Activated CD8-positive, alpha-beta memory T cell treated with anti-CD3 and anti-CD28 coated beads, Interleukin-2, amount 10 ng/mL, durations not matched to agents 7 days and 5 days (primary cell): ENCODE measurements at regions not wholly inside any gene's neighbourhood (a gene's known extent, or its start where the extent isn't known, plus 50 kb on each side); places are given as distances from the start of the nearest gene placed in this dataset.

Source experiments
- ATAC-seq: fragments of 150-1000 bp; cut with Tn5 transposase; one replicate; pipeline ENCODE4 v1.10.0; 2021; ENCODE audit warnings: moderate library complexity
- CTCF ChIA-PET: fragments of 350-600 bp; sonication (Branson Sonifier 250); formaldehyde crosslinking; loops from one replicate; lab custom pipeline; 2021; ENCODE audit warnings: antibody characterized with exemption; lab: Charles Lee
- DNase-seq: peaks from one replicate; pipeline ENCODE4 v3.0.0-alpha.2; 2020
- H3K27ac Mint-ChIP-seq: one replicate; pipeline ENCODE4 v1.8.0; 2021; ENCODE audit warnings: mild to moderate bottlenecking, mixed read lengths
- H3K27me3 Mint-ChIP-seq: one replicate; pipeline ENCODE4 v1.8.0; 2021; ENCODE audit warnings: mixed read lengths
- H3K36me3 Mint-ChIP-seq: one replicate; pipeline ENCODE4 v1.8.0; 2021; ENCODE audit warnings: mild to moderate bottlenecking, mixed read lengths
- H3K4me1 Mint-ChIP-seq: one replicate; pipeline ENCODE4 v1.8.0; 2021; ENCODE audit warnings: mixed read lengths
- H3K4me3 Mint-ChIP-seq: one replicate; pipeline ENCODE4 v1.8.0; 2021; ENCODE audit warnings: mild to moderate bottlenecking, moderate library complexity, mixed read lengths
- H3K9me3 Mint-ChIP-seq: one replicate; pipeline ENCODE4 v1.8.0; 2022; ENCODE audit warnings: low read depth, mixed read lengths

- Mint-ChIP-seq H3K4me3 (no peak overlapping the region), H3K9me3 (no peaks in the 10 kb centered on the region), H3K27me3 (peaks cover 12% of the 10 kb centered on the region), H3K36me3 (no peaks in the 10 kb centered on the region), H3K27ac (no peak overlapping the region), H3K4me1 (no peaks in the 10 kb centered on the region)
- ATAC-seq: no peak
- DNase-seq: no peak
- CTCF ChIA-PET: interaction anchor here (1.0 kb wide), 1 partner anchor 241 kb away, joined by 4 read pairs; no protein-coding TSS in a partner anchor
These were observed 84.9 kb upstream of the SHB start for GRCh38 chr9:38153910-38154291.

- no peaks in the 10 kb centered on the region for H3K36me3 Mint-ChIP-seq
- CTCF ChIA-PET: interaction anchor here (1.0 kb wide), 1 partner anchor 241 kb away, joined by 4 read pairs; no protein-coding TSS in a partner anchor
These were observed 84.3 kb upstream of the SHB start for GRCh38 chr9:38153152-38153909.

DNA sequence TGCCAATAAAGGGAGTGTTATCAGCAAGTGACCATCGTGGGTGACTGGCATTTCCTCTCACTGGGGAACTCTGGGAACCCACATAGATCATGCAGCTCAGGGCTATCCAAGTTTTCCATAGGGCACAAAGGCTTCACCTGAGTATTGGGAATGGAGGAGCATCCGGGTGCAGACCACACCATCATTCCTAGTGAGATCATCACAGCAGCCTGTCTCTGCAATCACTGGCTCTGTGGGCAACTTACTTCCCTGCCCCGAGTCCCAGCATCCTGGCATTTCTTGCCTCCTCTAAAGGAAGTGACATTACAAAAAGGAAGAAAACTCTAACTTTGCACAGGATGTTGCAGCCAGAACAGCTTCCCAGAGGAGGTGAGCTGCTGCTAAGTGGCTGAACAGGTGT is 80.6 kb upstream of the SHB start:
- Mint-ChIP-seq H3K27ac (no peak overlapping the region), H3K36me3 (no peaks in the 10 kb centered on the region), H3K4me1 (no peaks in the 10 kb centered on the region), H3K27me3 (peaks cover 12% of the 10 kb centered on the region), H3K4me3 (no peak overlapping the region), H3K9me3 (no peaks in the 10 kb centered on the region)
- CTCF ChIA-PET: no interaction called here
- no peak for ATAC-seq
- DNase-seq: no peak

More at GRCh38 chr9:38153152-38153909, 84.3 kb upstream of the SHB start:
- H3K4me3 Mint-ChIP-seq: no peak overlapping the region
- ATAC-seq: no peak
- no peaks in the 10 kb centered on the region for H3K4me1 Mint-ChIP-seq
- DNase-seq: no peak
- H3K27me3 Mint-ChIP-seq: peaks cover 12% of the 10 kb centered on the region
- no peak overlapping the region for H3K27ac Mint-ChIP-seq
- H3K9me3 Mint-ChIP-seq: no peaks in the 10 kb centered on the region

- no peak overlapping the region for H3K27ac Mint-ChIP-seq
- CTCF ChIA-PET: no interaction called here
- no peaks in the 10 kb centered on the region for H3K36me3 Mint-ChIP-seq
These were observed 77.8 kb upstream of the SHB start for GRCh38 chr9:38146844-38147243.

DNA sequence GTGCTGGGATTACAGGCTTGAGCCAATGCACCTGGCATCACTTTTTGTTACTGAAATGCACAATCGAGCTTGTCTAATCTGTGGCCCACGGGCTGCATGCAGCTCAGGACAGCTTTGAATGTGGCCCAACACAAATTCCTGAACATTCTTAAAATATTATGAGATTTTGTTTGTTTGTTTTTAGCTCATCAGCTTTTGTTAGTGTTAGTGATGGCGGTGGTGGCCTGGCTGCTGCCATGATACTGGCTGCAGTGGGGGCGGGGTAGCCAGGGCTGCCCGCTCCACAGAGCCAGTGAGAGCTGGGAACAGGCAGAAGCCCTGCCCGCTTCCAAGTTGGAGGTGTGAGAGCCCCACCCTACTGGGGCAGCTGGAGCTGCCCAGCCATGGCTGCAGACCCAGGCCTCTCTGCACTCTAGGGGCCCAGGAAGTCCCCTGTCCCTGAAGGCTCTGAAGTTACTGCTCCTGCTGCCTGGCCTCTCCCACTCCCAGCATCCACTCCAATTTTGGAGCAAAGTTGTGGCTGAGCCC is 76.6 kb upstream of the SHB start:
- CTCF ChIA-PET: no interaction called here
- DNase-seq (no peak), ATAC-seq (no peak)
- no peak overlapping the region for H3K4me3 Mint-ChIP-seq
- no peaks in the 10 kb centered on the region for H3K4me1 Mint-ChIP-seq
- no peak overlapping the region for H3K27ac Mint-ChIP-seq
- H3K27me3 Mint-ChIP-seq: peaks cover 33% of the 10 kb centered on the region
- H3K36me3 Mint-ChIP-seq: no peaks in the 10 kb centered on the region
- no peaks in the 10 kb centered on the region for H3K9me3 Mint-ChIP-seq

More at GRCh38 chr9:38146844-38147243, 77.8 kb upstream of the SHB start:
- Mint-ChIP-seq H3K27me3 (peaks cover 27% of the 10 kb centered on the region), H3K9me3 (no peaks in the 10 kb centered on the region), H3K4me1 (no peaks in the 10 kb centered on the region), H3K4me3 (no peak overlapping the region)
- no peak for ATAC-seq
- DNase-seq: no peak

GRCh38 chr9:38144421-38144820 is 75.4 kb upstream of the SHB start:
- DNase-seq: no peak
- H3K9me3 Mint-ChIP-seq: no peaks in the 10 kb centered on the region
- no peaks in the 10 kb centered on the region for H3K36me3 Mint-ChIP-seq
- no peak for ATAC-seq
- no peak overlapping the region for H3K4me3 Mint-ChIP-seq
- no peaks in the 10 kb centered on the region for H3K4me1 Mint-ChIP-seq
- H3K27ac Mint-ChIP-seq: no peak overlapping the region
- CTCF ChIA-PET: no interaction called here
- H3K27me3 Mint-ChIP-seq: peaks cover 32% of the 10 kb centered on the region

DNA sequence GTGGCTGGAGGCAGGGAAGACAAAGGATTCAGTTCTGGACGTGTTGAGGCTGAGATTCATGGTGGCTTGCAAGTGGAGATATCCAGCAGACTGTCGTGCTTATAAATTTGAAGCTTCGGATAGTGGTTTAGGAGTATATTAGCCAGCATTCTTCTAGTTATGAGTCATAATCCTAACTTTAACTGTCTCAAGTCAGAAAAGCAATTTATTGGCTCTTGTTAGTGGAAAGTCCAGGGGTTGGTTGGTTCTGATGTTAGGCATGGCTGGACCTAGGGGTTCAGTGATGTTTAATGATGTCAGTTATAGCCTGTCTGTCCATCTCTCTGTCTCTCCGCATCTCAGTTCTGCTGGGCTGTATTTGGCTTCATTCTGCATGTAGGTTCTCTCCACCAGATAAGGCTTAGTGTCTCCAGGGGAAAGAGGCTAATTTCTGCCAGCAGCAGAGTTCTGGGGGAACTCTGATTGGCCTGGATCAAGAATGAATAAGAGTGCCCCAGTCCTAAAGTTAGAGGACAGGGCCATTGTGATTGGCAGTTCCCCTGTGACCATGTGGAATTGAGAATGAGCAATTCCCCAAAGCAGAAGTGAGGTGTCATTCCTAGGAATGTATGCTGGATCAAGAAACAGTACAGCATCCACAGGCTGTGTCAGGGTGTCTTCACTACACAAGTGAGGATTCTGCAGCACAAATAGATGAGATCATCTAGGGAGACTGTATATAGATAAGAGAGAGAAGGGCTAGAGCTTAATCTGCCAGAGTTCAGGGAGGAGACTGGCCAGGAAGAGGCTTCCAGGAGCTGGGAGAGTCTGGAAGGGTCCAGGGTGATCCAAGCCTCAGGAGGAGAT is 72.9 kb upstream of the SHB start:
- H3K36me3 Mint-ChIP-seq: no peaks in the 10 kb centered on the region
- no peak overlapping the region for H3K27ac Mint-ChIP-seq
- DNase-seq (no peak), ATAC-seq (no peak)
- CTCF ChIA-PET: no interaction called here
- H3K9me3 Mint-ChIP-seq: no peaks in the 10 kb centered on the region
- H3K4me3 Mint-ChIP-seq: no peak overlapping the region
- H3K27me3 Mint-ChIP-seq: peaks cover 49% of the 10 kb centered on the region
- H3K4me1 Mint-ChIP-seq: no peaks in the 10 kb centered on the region

DNA sequence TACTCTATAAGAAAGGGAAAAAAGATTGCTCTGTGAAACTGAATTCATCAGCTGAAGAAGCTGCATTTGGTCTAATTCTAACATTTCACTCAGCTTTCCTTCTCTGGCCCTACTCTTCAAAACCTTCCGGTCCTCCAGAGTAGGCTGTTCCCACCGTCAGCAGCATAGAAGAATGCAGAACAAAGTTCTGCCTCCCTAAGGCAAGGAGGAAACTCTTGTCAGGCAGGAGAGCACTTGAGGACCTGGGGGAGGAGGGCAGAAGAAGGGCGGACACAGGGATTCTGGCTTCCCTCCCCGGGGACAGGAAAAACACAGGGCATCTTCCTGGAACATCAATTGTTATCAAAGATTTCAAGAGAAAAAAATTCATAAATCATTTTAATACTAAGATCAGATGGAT is 69.2 kb upstream of the SHB start:
- Mint-ChIP-seq H3K4me1 (no peaks in the 10 kb centered on the region), H3K27ac (no peak overlapping the region), H3K36me3 (no peaks in the 10 kb centered on the region), H3K9me3 (no peaks in the 10 kb centered on the region), H3K27me3 (peaks cover 46% of the 10 kb centered on the region), H3K4me3 (no peak overlapping the region)
- CTCF ChIA-PET: no interaction called here
- DNase-seq (no peak), ATAC-seq (no peak)

DNA sequence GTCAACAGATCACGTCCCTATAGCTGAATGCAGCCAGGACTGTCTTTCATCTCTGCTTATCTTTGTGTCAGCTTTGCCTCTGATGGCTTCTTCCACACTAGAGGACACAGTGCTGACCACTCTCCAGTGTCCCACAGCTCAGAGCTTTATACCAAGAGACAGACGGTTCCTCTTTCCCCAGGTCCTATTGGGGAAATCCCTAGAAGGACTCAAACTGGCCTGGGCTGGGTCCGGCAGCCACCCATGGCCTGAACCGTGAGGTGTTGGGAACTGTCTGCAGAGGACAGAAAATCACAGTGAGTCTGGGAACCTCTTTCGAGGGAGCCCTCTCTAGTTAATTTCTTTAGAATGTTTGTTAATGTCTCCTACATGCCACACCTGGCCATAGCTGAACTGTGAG is 68.3 kb upstream of the SHB start:
- Mint-ChIP-seq H3K9me3 (no peaks in the 10 kb centered on the region), H3K4me3 (no peak overlapping the region), H3K4me1 (no peaks in the 10 kb centered on the region), H3K36me3 (no peaks in the 10 kb centered on the region), H3K27me3 (peaks cover 44% of the 10 kb centered on the region), H3K27ac (no peak overlapping the region)
- CTCF ChIA-PET: interaction anchor here (0.9 kb wide), 1 partner anchor 49 kb away, joined by 3 read pairs; no protein-coding TSS in a partner anchor
- ATAC-seq (no peak), DNase-seq (no peak)

DNA sequence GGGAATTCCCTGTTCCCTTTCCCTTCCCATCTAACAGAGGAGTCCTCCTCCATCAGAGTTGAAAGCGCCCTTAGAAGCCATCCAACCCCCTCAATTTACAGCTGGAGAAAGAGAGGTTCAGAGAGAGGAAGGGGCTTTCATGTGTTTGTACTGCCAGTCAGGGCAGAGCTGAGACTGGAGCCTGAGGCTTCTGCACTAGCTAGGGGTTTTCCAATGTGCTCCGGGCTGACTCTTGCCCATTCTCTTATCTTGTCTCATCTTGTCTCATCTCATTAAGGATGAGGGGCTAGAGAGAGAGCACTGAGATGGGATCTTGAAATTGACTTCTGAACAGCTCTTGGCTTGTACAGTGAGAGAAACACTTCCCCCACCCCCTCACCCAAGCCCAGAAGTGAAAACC is 67.4 kb upstream of the SHB start:
- DNase-seq (no peak), ATAC-seq (no peak)
- Mint-ChIP-seq H3K27ac (no peak overlapping the region), H3K36me3 (no peaks in the 10 kb centered on the region), H3K9me3 (no peaks in the 10 kb centered on the region), H3K4me3 (no peak overlapping the region), H3K4me1 (no peaks in the 10 kb centered on the region), H3K27me3 (peaks cover 37% of the 10 kb centered on the region)
- CTCF ChIA-PET: interaction anchor here (0.9 kb wide), 1 partner anchor 48 kb away, joined by 3 read pairs; no protein-coding TSS in a partner anchor

DNA sequence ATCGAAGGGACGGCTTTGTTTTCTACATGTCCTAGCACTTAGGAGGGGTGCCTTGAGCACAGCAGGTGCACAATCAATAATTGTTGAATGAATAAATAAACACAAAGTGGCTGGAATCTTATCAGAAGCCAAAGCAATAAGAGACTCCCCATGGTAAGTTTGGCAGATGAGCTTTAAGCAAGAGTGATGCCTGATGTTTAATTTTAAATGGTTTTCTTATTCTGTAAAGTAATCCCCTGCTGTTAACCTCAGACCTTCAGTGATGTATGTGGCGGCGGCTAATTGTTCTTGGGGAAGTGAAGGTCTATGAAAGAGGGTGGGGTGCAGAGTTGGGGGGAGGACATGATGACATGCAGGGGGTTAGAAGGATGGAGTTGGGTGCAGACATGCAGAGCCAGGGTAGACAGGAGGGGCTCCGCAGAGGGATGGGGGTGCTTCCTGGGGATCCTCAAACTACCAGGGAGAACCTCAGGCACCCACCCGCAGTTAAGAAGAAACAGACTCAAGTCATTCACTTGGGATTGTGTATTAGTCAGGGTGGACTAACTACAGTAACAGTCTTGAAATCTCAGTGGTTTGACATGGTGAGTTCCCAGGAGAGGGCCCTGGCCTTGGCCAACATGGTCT is 65.7 kb upstream of the SHB start:
- ATAC-seq (no peak), DNase-seq (no peak)
- Mint-ChIP-seq H3K27me3 (peaks cover 24% of the 10 kb centered on the region), H3K4me1 (no peaks in the 10 kb centered on the region), H3K36me3 (no peaks in the 10 kb centered on the region), H3K9me3 (no peaks in the 10 kb centered on the region), H3K4me3 (no peak overlapping the region), H3K27ac (no peak overlapping the region)
- CTCF ChIA-PET: no interaction called here

GRCh38 chr9:38133595-38133994 is 64.6 kb upstream of the SHB start:
- H3K9me3 Mint-ChIP-seq: no peaks in the 10 kb centered on the region
- no peaks in the 10 kb centered on the region for H3K4me1 Mint-ChIP-seq
- H3K27ac Mint-ChIP-seq: no peak overlapping the region
- peaks cover 18% of the 10 kb centered on the region for H3K27me3 Mint-ChIP-seq
- DNase-seq (no peak), ATAC-seq (no peak)
- no peaks in the 10 kb centered on the region for H3K36me3 Mint-ChIP-seq
- no peak overlapping the region for H3K4me3 Mint-ChIP-seq
- CTCF ChIA-PET: interaction anchor here (1.1 kb wide), 1 partner anchor 220 kb away, joined by 4 read pairs; no protein-coding TSS in a partner anchor

DNA sequence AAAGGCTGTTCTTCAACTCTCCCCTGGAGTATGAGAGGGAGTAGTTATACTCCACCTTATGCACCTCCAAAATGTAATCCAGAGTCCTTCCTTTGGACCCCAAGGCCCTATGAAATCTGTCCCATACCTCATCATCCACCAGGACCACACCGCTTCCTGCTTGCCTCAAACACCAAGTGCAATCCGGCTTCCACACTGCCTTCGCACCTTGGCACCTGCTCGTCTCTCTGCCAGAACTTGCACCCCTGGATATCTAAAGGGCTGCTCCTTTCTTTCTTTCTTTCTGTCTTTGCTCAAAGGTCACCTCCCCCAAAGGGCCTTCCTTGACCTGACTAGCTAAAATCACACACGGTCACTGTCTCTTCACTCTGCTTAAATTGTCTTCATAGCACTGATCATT is 63.9 kb upstream of the SHB start:
- no peaks in the 10 kb centered on the region for H3K36me3 Mint-ChIP-seq
- H3K4me1 Mint-ChIP-seq: no peaks in the 10 kb centered on the region
- H3K27me3 Mint-ChIP-seq: peaks cover 14% of the 10 kb centered on the region
- DNase-seq: no peak
- H3K9me3 Mint-ChIP-seq: no peaks in the 10 kb centered on the region
- no peak overlapping the region for H3K27ac Mint-ChIP-seq
- CTCF ChIA-PET: interaction anchor here (1.1 kb wide), 1 partner anchor 220 kb away, joined by 4 read pairs; no protein-coding TSS in a partner anchor
- no peak for ATAC-seq
- H3K4me3 Mint-ChIP-seq: no peak overlapping the region
